Osteocyte (in vitro differentiated cells): ENCODE measurements at regions not wholly inside any gene's neighbourhood (a gene's known extent, or its start where the extent isn't known, plus 50 kb on each side); places are given as distances from the start of the nearest gene placed in this dataset.

Experiments
- DNase-seq: peaks from one replicate; pipeline ENCODE4 v3.0.0; 2021; ENCODE audit warnings: mixed read lengths; ENCODE audit not compliant: unreplicated experiment; ENCODE audit errors: extremely low spot score
- H3K27ac Mint-ChIP-seq: one replicate; pipeline ENCODE4 v1.8.0; 2021; ENCODE audit warnings: mild to moderate bottlenecking, mixed read lengths; ENCODE audit not compliant: unreplicated experiment
- H3K27me3 Mint-ChIP-seq: one replicate; pipeline ENCODE4 v1.8.0; 2021; ENCODE audit warnings: mixed read lengths; ENCODE audit not compliant: unreplicated experiment
- H3K36me3 Mint-ChIP-seq: one replicate; pipeline ENCODE4 v1.8.0; 2021; ENCODE audit warnings: mixed read lengths; ENCODE audit not compliant: unreplicated experiment
- H3K4me1 Mint-ChIP-seq: one replicate; pipeline ENCODE4 v1.8.0; 2021; ENCODE audit warnings: mixed read lengths; ENCODE audit not compliant: unreplicated experiment
- H3K4me3 Mint-ChIP-seq: one replicate; pipeline ENCODE4 v1.8.0; 2021; ENCODE audit warnings: mild to moderate bottlenecking, moderate library complexity, mixed read lengths; ENCODE audit not compliant: unreplicated experiment
- H3K9me3 Mint-ChIP-seq: one replicate; pipeline ENCODE4 v1.8.0; 2021; ENCODE audit warnings: mixed read lengths; ENCODE audit not compliant: unreplicated experiment
- TF ChIP-seq, protein P1 (sequence below): fragments of 200-600 bp; sonication (generic); IDR thresholded peaks from 2 replicates; pipeline ENCODE4 v1.5.0; 2021; ENCODE audit warnings: antibody characterized with exemption, mild to moderate bottlenecking, moderate library complexity

- DNase-seq, result no peak
- Mint-ChIP-seq H3K27ac (no peak overlapping the region), H3K4me3 (no peak overlapping the region), H3K27me3 (no peaks in the 10 kb centered on the region), H3K36me3 (no peaks in the 10 kb centered on the region), H3K9me3 (peaks cover 3% of the 10 kb centered on the region), H3K4me1 (peaks cover 10% of the 10 kb centered on the region)
- TF ChIP-seq, protein P1, sequence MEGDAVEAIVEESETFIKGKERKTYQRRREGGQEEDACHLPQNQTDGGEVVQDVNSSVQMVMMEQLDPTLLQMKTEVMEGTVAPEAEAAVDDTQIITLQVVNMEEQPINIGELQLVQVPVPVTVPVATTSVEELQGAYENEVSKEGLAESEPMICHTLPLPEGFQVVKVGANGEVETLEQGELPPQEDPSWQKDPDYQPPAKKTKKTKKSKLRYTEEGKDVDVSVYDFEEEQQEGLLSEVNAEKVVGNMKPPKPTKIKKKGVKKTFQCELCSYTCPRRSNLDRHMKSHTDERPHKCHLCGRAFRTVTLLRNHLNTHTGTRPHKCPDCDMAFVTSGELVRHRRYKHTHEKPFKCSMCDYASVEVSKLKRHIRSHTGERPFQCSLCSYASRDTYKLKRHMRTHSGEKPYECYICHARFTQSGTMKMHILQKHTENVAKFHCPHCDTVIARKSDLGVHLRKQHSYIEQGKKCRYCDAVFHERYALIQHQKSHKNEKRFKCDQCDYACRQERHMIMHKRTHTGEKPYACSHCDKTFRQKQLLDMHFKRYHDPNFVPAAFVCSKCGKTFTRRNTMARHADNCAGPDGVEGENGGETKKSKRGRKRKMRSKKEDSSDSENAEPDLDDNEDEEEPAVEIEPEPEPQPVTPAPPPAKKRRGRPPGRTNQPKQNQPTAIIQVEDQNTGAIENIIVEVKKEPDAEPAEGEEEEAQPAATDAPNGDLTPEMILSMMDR, result no peak
Measured at GRCh38 chr4:96012687-96013086, 172.8 kb downstream of the PDHA2 start.

DNA sequence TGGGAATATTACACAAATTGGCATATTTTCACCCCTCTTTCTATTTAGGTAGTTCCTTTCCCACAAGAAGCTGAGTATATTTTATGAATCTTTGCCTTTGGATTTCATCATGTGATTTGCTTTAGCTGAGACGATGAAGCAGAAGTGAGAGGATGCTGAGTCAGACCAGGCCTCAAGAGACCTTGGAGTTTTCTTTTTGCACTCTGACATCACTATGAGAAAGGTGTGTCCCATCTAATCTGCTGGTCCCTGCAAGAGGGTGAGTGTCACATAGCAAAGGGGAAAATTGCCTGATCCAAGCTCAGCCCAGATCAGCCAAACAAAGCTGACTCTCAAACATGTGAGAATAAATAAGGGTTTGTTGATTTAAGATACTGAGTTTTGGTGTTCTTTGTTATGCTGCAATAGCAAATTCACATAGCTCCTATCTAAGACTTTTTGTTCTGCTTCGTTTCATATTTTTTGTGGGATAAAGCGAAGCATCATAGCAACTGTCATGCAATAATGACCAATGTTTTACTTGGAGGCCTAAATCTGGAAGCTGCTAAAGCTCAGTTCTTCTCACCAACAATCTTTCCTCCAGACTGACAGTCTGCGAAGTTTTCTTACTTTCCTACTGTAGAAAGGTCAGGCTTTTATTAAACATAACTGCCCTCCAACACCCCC lies 176.9 kb downstream of the PDHA2 start:
- no peak for DNase-seq
- TF ChIP-seq, protein P1, result no peak
- H3K27ac Mint-ChIP-seq, result no peak overlapping the region

DNA sequence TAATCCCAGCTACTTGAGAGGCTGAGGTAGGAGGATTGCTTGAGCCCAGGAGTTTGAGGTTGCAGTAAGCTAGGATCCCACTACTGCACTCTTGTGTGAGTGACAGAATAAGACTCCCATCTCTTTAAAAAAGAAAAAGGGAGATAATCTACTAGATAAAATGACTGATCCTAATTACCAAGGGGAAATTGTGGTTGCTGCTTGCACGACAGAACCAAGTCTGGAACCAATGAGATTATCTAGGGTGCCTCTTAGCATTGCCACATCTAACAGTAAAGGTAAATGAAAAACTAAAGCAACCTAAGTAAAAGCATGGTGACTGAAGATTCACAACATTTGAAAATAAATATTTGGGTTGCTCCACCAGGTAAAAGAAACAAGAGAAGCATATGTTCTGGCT lies 185.1 kb downstream of the PDHA2 start:
- no peaks in the 10 kb centered on the region for H3K36me3 Mint-ChIP-seq
- H3K4me3 Mint-ChIP-seq, result no peak overlapping the region
- H3K27ac Mint-ChIP-seq, result no peak overlapping the region
- peaks cover 3% of the 10 kb centered on the region for H3K27me3 Mint-ChIP-seq
- TF ChIP-seq, protein P1, result no peak
- no peak for DNase-seq
- no peaks in the 10 kb centered on the region for H3K9me3 Mint-ChIP-seq
- H3K4me1 Mint-ChIP-seq, result no peaks in the 10 kb centered on the region

More for the DNA sequence above, 176.9 kb downstream of the PDHA2 start:
- Mint-ChIP-seq H3K9me3 (peaks cover 3% of the 10 kb centered on the region), H3K4me1 (peaks cover 4% of the 10 kb centered on the region), H3K4me3 (no peak overlapping the region), H3K36me3 (no peaks in the 10 kb centered on the region), H3K27me3 (no peaks in the 10 kb centered on the region)

GRCh38 chr4:96035727-96036126 lies 195.8 kb downstream of the PDHA2 start:
- TF ChIP-seq, protein P1, result peak; percentile 43
- peaks cover 15% of the 10 kb centered on the region for H3K27me3 Mint-ChIP-seq
- H3K9me3 Mint-ChIP-seq, result peaks cover 4% of the 10 kb centered on the region
- H3K4me3 Mint-ChIP-seq, result no peak overlapping the region
- H3K36me3 Mint-ChIP-seq, result no peaks in the 10 kb centered on the region
- no peak for DNase-seq
- H3K27ac Mint-ChIP-seq, result no peak overlapping the region
- no peaks in the 10 kb centered on the region for H3K4me1 Mint-ChIP-seq

GRCh38 chr4:96036781-96037180 lies 196.9 kb downstream of the PDHA2 start:
- Mint-ChIP-seq H3K27me3 (peaks cover 15% of the 10 kb centered on the region), H3K27ac (no peak overlapping the region), H3K9me3 (peaks cover 4% of the 10 kb centered on the region), H3K36me3 (no peaks in the 10 kb centered on the region), H3K4me3 (no peak overlapping the region), H3K4me1 (no peaks in the 10 kb centered on the region)
- TF ChIP-seq, protein P1, result no peak
- no peak for DNase-seq
